ENCODE measurements at regions not wholly inside any gene's neighbourhood (a gene's known extent, or its start where the extent isn't known, plus 50 kb on each side); places are given as distances from the start of the nearest gene placed in this dataset.

DNA sequence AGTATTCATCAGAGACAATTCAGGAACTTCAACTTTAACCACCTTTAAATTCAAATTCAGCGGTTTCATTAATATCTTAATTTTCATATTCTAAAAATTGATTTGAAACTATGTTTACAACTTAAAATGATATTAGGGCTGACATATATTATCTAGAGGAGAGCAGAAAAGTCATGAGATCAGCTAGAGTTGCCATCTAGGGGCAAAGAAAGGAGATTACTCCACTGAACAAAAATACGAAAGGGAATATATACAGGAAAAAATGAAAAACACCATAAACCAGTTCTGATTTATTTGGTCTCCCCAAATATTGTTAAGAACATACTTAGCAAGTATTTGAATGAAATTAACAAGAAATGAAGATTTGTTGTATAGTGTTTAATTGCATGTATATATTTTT, 946.3 kb downstream of the DTWD2 start:
- TF ChIP-seq EP300 (conservative IDR thresholded peaks at IDR 0.05; ENCODE audit: poor library complexity, severe bottlenecking) (no peak), SMC3 (conservative IDR thresholded peaks at IDR 0.05; ENCODE audit: poor library complexity) (peak; percentile 65), RAD21 (conservative IDR thresholded peaks at IDR 0.05) (peak; percentile 69)
- TF ChIP-seq, protein P1, sequence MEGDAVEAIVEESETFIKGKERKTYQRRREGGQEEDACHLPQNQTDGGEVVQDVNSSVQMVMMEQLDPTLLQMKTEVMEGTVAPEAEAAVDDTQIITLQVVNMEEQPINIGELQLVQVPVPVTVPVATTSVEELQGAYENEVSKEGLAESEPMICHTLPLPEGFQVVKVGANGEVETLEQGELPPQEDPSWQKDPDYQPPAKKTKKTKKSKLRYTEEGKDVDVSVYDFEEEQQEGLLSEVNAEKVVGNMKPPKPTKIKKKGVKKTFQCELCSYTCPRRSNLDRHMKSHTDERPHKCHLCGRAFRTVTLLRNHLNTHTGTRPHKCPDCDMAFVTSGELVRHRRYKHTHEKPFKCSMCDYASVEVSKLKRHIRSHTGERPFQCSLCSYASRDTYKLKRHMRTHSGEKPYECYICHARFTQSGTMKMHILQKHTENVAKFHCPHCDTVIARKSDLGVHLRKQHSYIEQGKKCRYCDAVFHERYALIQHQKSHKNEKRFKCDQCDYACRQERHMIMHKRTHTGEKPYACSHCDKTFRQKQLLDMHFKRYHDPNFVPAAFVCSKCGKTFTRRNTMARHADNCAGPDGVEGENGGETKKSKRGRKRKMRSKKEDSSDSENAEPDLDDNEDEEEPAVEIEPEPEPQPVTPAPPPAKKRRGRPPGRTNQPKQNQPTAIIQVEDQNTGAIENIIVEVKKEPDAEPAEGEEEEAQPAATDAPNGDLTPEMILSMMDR (IDR thresholded peaks at IDR 0.05; ENCODE audit: poor library complexity, severe bottlenecking): peak; percentile 64
- Histone ChIP-seq H3K27me3 (ENCODE audit: insufficient read depth, low read depth, low read length) (no peaks in the 10 kb centered on the region), H3K4me3 (ENCODE audit: low read length) (no peak overlapping the region), H3K9ac (ENCODE audit: low read length) (no peak overlapping the region), H3K36me3 (ENCODE audit: insufficient read depth, low read length) (no peaks in the 10 kb centered on the region), H3K9me2 (ENCODE audit: insufficient read depth, low read length) (no peaks in the 10 kb centered on the region), H3K9me3 (ENCODE audit: low read length) (no peaks in the 10 kb centered on the region), H3F3A (ENCODE audit: insufficient read depth, low read length, poor library complexity, severe bottlenecking) (no peaks in the 10 kb centered on the region), H2AFZ (ENCODE audit: low read depth, low read length) (no peak overlapping the region), H4K20me1 (ENCODE audit: insufficient read depth) (no peaks in the 10 kb centered on the region), H3K4me2 (ENCODE audit: low read length) (no peak overlapping the region), H3K79me2 (replicated peaks; ENCODE audit: insufficient read depth, low read length) (no peaks in the 10 kb centered on the region), H3K27ac (ENCODE audit: low read length) (no peak overlapping the region)

DNA sequence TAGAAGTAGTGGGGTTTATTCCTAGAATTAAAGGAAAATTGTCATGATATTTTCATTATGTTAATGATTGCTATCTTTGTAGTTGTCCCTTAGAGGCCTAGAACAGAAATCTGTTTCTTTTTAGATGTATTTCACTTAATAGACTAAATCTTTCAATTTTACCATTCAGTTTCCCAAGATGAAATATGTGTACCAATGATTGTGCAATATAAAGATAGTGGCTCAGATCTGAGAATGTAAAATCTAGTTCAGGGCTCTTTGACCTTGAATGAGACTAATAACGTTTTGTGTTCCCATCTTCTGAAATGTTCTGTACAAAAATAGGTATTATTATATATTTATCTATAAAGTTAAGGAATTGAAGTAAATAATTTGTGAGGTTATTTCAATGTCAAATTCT, 947.9 kb downstream of the DTWD2 start:
- H3K4me2 ChIP-seq (ENCODE audit: low read length): no peak overlapping the region
- TF ChIP-seq POLR2AphosphoS5 (IDR thresholded peaks at IDR 0.05) (no peak), RAD21 (conservative IDR thresholded peaks at IDR 0.05) (no peak), TAF1 (IDR thresholded peaks at IDR 0.05; ENCODE audit: low read depth) (no peak), SMC3 (conservative IDR thresholded peaks at IDR 0.05; ENCODE audit: poor library complexity) (no peak), MXI1 (conservative IDR thresholded peaks at IDR 0.05; ENCODE audit: poor library complexity, severe bottlenecking) (no peak), EZH2 (IDR thresholded peaks at IDR 0.05; ENCODE audit: borderline replicate concordance, insufficient read depth, low read length, poor library complexity, severe bottlenecking) (no peak), EP300 (conservative IDR thresholded peaks at IDR 0.05; ENCODE audit: poor library complexity, severe bottlenecking) (no peak)
- TF ChIP-seq, protein P1 (IDR thresholded peaks at IDR 0.05; ENCODE audit: poor library complexity, severe bottlenecking): no peak
- TF ChIP-seq, protein P2, sequence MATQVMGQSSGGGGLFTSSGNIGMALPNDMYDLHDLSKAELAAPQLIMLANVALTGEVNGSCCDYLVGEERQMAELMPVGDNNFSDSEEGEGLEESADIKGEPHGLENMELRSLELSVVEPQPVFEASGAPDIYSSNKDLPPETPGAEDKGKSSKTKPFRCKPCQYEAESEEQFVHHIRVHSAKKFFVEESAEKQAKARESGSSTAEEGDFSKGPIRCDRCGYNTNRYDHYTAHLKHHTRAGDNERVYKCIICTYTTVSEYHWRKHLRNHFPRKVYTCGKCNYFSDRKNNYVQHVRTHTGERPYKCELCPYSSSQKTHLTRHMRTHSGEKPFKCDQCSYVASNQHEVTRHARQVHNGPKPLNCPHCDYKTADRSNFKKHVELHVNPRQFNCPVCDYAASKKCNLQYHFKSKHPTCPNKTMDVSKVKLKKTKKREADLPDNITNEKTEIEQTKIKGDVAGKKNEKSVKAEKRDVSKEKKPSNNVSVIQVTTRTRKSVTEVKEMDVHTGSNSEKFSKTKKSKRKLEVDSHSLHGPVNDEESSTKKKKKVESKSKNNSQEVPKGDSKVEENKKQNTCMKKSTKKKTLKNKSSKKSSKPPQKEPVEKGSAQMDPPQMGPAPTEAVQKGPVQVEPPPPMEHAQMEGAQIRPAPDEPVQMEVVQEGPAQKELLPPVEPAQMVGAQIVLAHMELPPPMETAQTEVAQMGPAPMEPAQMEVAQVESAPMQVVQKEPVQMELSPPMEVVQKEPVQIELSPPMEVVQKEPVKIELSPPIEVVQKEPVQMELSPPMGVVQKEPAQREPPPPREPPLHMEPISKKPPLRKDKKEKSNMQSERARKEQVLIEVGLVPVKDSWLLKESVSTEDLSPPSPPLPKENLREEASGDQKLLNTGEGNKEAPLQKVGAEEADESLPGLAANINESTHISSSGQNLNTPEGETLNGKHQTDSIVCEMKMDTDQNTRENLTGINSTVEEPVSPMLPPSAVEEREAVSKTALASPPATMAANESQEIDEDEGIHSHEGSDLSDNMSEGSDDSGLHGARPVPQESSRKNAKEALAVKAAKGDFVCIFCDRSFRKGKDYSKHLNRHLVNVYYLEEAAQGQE (IDR thresholded peaks at IDR 0.05; ENCODE audit: borderline replicate concordance): no peak
- no peak overlapping the region for H3K27ac ChIP-seq (ENCODE audit: low read length)
- no peaks in the 10 kb centered on the region for H3K36me3 ChIP-seq (ENCODE audit: insufficient read depth, low read length)
- no peaks in the 10 kb centered on the region for H3K9me2 ChIP-seq (ENCODE audit: insufficient read depth, low read length)
- H4K20me1 ChIP-seq (ENCODE audit: insufficient read depth): no peaks in the 10 kb centered on the region
- H3K9ac ChIP-seq (ENCODE audit: low read length): no peak overlapping the region
- H3K4me3 ChIP-seq (ENCODE audit: low read length): no peak overlapping the region
- no peaks in the 10 kb centered on the region for H3K9me3 ChIP-seq (ENCODE audit: low read length)
- no peaks in the 10 kb centered on the region for H3F3A ChIP-seq (ENCODE audit: insufficient read depth, low read length, poor library complexity, severe bottlenecking)
- H3K27me3 ChIP-seq (ENCODE audit: insufficient read depth, low read depth, low read length): no peaks in the 10 kb centered on the region
- H2AFZ ChIP-seq (ENCODE audit: low read depth, low read length): no peak overlapping the region
- H3K79me2 ChIP-seq (replicated peaks; ENCODE audit: insufficient read depth, low read length): no peaks in the 10 kb centered on the region
